AG09309 (cell line): ENCODE measurements at regions not wholly inside any gene's neighbourhood (a gene's known extent, or its start where the extent isn't known, plus 50 kb on each side); places are given as distances from the start of the nearest gene placed in this dataset.

ENCODE experiments used
- DNase-seq: peaks from one replicate; pipeline ENCODE4 v3.0.0-alpha.2; 2010; ENCODE audit warnings: low read depth
- H3K4me3 ChIP-seq: 2 replicates; pipeline ENCODE4 v1.5.1; 2011; ENCODE audit warnings: mild to moderate bottlenecking, low read depth, low read length, moderate library complexity; ENCODE audit not compliant: control insufficient read depth
- CTCF ChIP-seq: IDR thresholded peaks from 2 replicates; pipeline ENCODE4 v1.5.1; 2011; ENCODE audit warnings: mild to moderate bottlenecking, low read depth, low read length, inconsistent platforms; ENCODE audit not compliant: insufficient read depth, control insufficient read depth; ENCODE audit errors: missing control alignments

- H3K4me3 ChIP-seq = peak overlapping the region; percentile 33
- DNase-seq = no peak
- TF ChIP-seq CTCF = no peak
Observed at GRCh38 chr4:153116291-153116680, 88.0 kb upstream of the TRIM2 start.

- no peak for DNase-seq
- H3K4me3 ChIP-seq = no peak overlapping the region
- no peak for TF ChIP-seq CTCF
Observed at GRCh38 chr4:153116801-153117200, 87.4 kb upstream of the TRIM2 start.

- no peak for DNase-seq
- no peak for TF ChIP-seq CTCF
Observed at GRCh38 chr4:153117554-153117953, 86.7 kb upstream of the TRIM2 start.

GRCh38 chr4:153119626-153120025 is 84.6 kb upstream of the TRIM2 start:
- no peak for TF ChIP-seq CTCF
- H3K4me3 ChIP-seq = no peak overlapping the region
- no peak for DNase-seq

More at GRCh38 chr4:153117554-153117953, 86.7 kb upstream of the TRIM2 start:
- no peak overlapping the region for H3K4me3 ChIP-seq

GRCh38 chr4:153120235-153120634 is 84.0 kb upstream of the TRIM2 start:
- TF ChIP-seq CTCF = no peak
- no peak for DNase-seq
- H3K4me3 ChIP-seq = no peak overlapping the region

GRCh38 chr4:153122855-153123254 is 81.4 kb upstream of the TRIM2 start:
- no peak for TF ChIP-seq CTCF
- no peak for DNase-seq
- no peak overlapping the region for H3K4me3 ChIP-seq

- H3K4me3 ChIP-seq = no peak overlapping the region
- no peak for DNase-seq
- no peak for TF ChIP-seq CTCF
Observed at GRCh38 chr4:153126137-153126536, 78.1 kb upstream of the TRIM2 start.
